GM19025 (cell line): ENCODE measurements at regions not wholly inside any gene's neighbourhood (a gene's known extent, or its start where the extent isn't known, plus 50 kb on each side); places are given as distances from the start of the nearest gene placed in this dataset.
"Not testable (repeated sequence)": the region's sequence is repeated elsewhere in the genome, so short reads cannot be mapped to it uniquely, and the experiment has no call there.

ENCODE experiments used
- ATAC-seq: cut with Tn5 transposase; IDR thresholded peaks from one replicate; pipeline ENCODE4 v1.9.1; 2021; ENCODE audit warnings: mild to moderate bottlenecking, low read depth, moderate library complexity; ENCODE audit not compliant: unreplicated experiment

GRCh38 chr6:4242601-4243000 lies 107.2 kb upstream of the ECI2 start:
- ATAC-seq, result no peak

GRCh38 chr6:4240148-4240547 lies 104.8 kb upstream of the ECI2 start:
- ATAC-seq, result no peak

- ATAC-seq, result no peak
Measured at GRCh38 chr6:4225161-4225872, 89.9 kb upstream of the ECI2 start.

- ATAC-seq, result no peak
Measured at GRCh38 chr6:4224067-4224978, 88.9 kb upstream of the ECI2 start.

GRCh38 chr6:4220558-4220957 lies 85.2 kb upstream of the ECI2 start:
- no peak for ATAC-seq

- not testable (repeated sequence) for ATAC-seq
Measured at GRCh38 chr6:4218619-4219317, 83.4 kb upstream of the ECI2 start.

- ATAC-seq, result no peak
Measured at GRCh38 chr6:4212588-4212987, 77.2 kb upstream of the ECI2 start.

GRCh38 chr6:4210629-4211419 lies 75.4 kb upstream of the ECI2 start:
- ATAC-seq, result no peak

- no peak for ATAC-seq
Measured at GRCh38 chr6:4209196-4209595, 73.8 kb upstream of the ECI2 start.

- no peak for ATAC-seq
Measured at GRCh38 chr6:4208158-4208557, 72.8 kb upstream of the ECI2 start.

GRCh38 chr6:4203642-4204417 lies 68.5 kb upstream of the ECI2 start:
- not testable (repeated sequence) for ATAC-seq

GRCh38 chr6:4192627-4193026 lies 57.3 kb upstream of the ECI2 start:
- no peak for ATAC-seq

- ATAC-seq, result no peak
Measured at GRCh38 chr6:4192173-4192572, 56.8 kb upstream of the ECI2 start.

GRCh38 chr6:4191271-4191721 lies 55.9 kb upstream of the ECI2 start:
- ATAC-seq, result no peak

GRCh38 chr6:4189249-4189648 lies 53.9 kb upstream of the ECI2 start:
- ATAC-seq, result no peak

- no peak for ATAC-seq
Measured at GRCh38 chr6:4188801-4189200, 53.4 kb upstream of the ECI2 start.

- no peak for ATAC-seq
Measured at GRCh38 chr6:4187480-4187879, 52.1 kb upstream of the ECI2 start.

GRCh38 chr6:4186385-4186784 lies 51.0 kb upstream of the ECI2 start:
- ATAC-seq, result no peak

- ATAC-seq, result no peak
Measured at GRCh38 chr6:4185846-4186245, 50.5 kb upstream of the ECI2 start.

GRCh38 chr6:4185419-4185818 lies 50.0 kb upstream of the ECI2 start:
- ATAC-seq, result no peak
